ENCODE measurements at regions not wholly inside any gene's neighbourhood (a gene's known extent, or its start where the extent isn't known, plus 50 kb on each side); places are given as distances from the start of the nearest gene placed in this dataset.

DNA sequence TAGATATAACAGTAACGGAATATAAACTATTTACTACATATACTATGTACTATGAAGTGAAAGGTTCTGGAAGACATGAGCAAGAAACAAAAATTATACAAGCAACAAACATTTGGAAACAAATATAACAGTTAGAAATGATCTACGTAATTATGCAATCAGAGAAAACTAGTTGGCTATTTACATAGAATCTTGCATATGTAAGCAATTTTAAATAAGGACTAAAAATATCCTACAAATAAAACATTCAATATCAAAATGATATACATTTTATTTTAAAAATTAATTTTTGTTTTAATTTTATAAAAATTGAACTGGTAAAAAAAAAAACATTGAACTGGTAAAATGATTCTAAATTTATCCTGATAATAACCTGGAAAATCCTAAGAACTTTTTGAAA, 642.5 kb upstream of the PCDH10 start:
- no peak for DNase-seq (ENCODE audit: low spot score)
- TF ChIP-seq GABPA (IDR thresholded peaks at IDR 0.05 in 1 of 2, conservative IDR thresholded peaks at IDR 0.05 in 1 of 2): no peak
- TF ChIP-seq HNF4G (IDR thresholded peaks at IDR 0.05): no peak
- no peak for TF ChIP-seq HNF4A (conservative IDR thresholded peaks at IDR 0.05)
- TF ChIP-seq RXRA (IDR thresholded peaks at IDR 0.05): no peak
- TF ChIP-seq FOXA1 (IDR thresholded peaks at IDR 0.05): no peak
- Histone ChIP-seq H3K4me3 (ENCODE audit: low read depth in 1 of 3, low read length in 3 of 3) (no peak overlapping the region), H3K27me3 (ENCODE audit: control insufficient read depth in 4 of 4, insufficient read depth in 4 of 4, low read length in 3 of 4) (no peaks in the 10 kb centered on the region), H3K9ac (ENCODE audit: low read depth in 1 of 2, low read length in 2 of 2) (no peak overlapping the region), H3K27ac (ENCODE audit: low read depth in 1 of 2, low read length in 2 of 2) (no peak overlapping the region), H3K4me1 (ENCODE audit: control insufficient read depth in 4 of 4, insufficient read depth in 4 of 4, low read length in 3 of 4) (no peaks in the 10 kb centered on the region), H3K36me3 (ENCODE audit: control insufficient read depth in 4 of 4, insufficient read depth in 3 of 4, low read depth in 1 of 4, low read length in 3 of 4) (no peaks in the 10 kb centered on the region), H3K9me3 (ENCODE audit: control insufficient read depth in 4 of 4, low read length in 3 of 4) (no peaks in the 10 kb centered on the region)
- WGBS: 78% methylated on average over 2 of the region's 2 CpGs

DNA sequence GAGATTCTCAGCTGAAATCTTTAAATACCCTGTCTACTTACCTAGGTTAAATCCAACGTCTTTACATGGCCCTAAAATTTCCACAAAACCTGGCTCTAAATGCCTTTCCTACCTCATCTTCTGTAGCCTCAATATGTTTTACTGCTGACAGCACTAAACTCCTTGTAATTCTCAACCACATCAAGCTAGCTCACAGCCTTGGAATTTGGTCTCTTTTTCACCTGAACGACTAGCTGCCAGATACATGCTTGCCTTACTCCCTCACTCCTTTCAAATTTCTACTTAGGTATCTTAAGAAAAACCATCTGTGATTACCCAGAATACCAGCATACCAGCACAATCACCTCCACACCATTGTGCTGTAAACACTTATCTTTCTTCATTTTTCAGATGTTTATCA, 635.6 kb upstream of the PCDH10 start:
- H3K27me3 ChIP-seq (ENCODE audit: control insufficient read depth in 4 of 4, insufficient read depth in 4 of 4, low read length in 3 of 4): no peaks in the 10 kb centered on the region
- no peaks in the 10 kb centered on the region for H3K36me3 ChIP-seq (ENCODE audit: control insufficient read depth in 4 of 4, insufficient read depth in 3 of 4, low read depth in 1 of 4, low read length in 3 of 4)
- H3K9me3 ChIP-seq (ENCODE audit: control insufficient read depth in 4 of 4, low read length in 3 of 4): no peaks in the 10 kb centered on the region
- no peaks in the 10 kb centered on the region for H3K4me1 ChIP-seq (ENCODE audit: control insufficient read depth in 4 of 4, insufficient read depth in 4 of 4, low read length in 3 of 4)
- DNase-seq (ENCODE audit: low spot score): no peak
- TF ChIP-seq, protein P1, sequence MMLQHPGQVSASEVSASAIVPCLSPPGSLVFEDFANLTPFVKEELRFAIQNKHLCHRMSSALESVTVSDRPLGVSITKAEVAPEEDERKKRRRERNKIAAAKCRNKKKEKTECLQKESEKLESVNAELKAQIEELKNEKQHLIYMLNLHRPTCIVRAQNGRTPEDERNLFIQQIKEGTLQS (IDR thresholded peaks at IDR 0.05): no peak
- no peak for TF ChIP-seq SP1 (IDR thresholded peaks at IDR 0.05)
- H3K9ac ChIP-seq (ENCODE audit: low read depth in 1 of 2, low read length in 2 of 2): no peak overlapping the region
- no peak overlapping the region for H3K27ac ChIP-seq (ENCODE audit: low read depth in 1 of 2, low read length in 2 of 2)
- no peak overlapping the region for H3K4me3 ChIP-seq (ENCODE audit: low read depth in 1 of 3, low read length in 3 of 3)
- WGBS: 33% methylated on average over 2 of the region's 2 CpGs

DNA sequence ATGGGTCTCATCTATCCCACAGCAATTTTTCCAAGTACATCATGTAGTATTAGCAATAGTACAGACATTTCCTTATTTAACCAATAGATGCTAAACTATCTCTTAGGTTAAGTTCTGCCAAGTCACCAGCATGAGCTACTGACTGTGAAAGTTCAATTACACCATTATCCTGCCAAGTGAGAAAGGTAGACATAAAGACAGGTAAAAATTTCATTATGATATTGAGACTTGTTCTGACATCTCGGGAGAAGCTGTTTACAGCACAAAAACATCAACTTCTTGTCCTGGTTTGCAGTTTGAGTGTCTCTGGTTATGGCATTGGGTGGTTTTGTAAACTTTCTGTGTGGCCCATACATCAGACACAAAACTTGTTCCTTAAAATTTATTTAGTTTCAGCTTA, 622.4 kb upstream of the PCDH10 start:
- no peaks in the 10 kb centered on the region for H3K27me3 ChIP-seq (ENCODE audit: control insufficient read depth in 4 of 4, insufficient read depth in 4 of 4, low read length in 3 of 4)
- no peak overlapping the region for H3K9ac ChIP-seq (ENCODE audit: low read depth in 1 of 2, low read length in 2 of 2)
- no peaks in the 10 kb centered on the region for H3K4me1 ChIP-seq (ENCODE audit: control insufficient read depth in 4 of 4, insufficient read depth in 4 of 4, low read length in 3 of 4)
- DNase-seq (ENCODE audit: low spot score): no peak
- H3K4me3 ChIP-seq (ENCODE audit: low read depth in 1 of 3, low read length in 3 of 3): no peak overlapping the region
- TF ChIP-seq SP1 (IDR thresholded peaks at IDR 0.05) (no peak), FOXA1 (IDR thresholded peaks at IDR 0.05) (no peak), GABPA (IDR thresholded peaks at IDR 0.05 in 1 of 2, conservative IDR thresholded peaks at IDR 0.05 in 1 of 2) (no peak)
- no peaks in the 10 kb centered on the region for H3K36me3 ChIP-seq (ENCODE audit: control insufficient read depth in 4 of 4, insufficient read depth in 3 of 4, low read depth in 1 of 4, low read length in 3 of 4)
- WGBS: 62% methylated on average over 1 of the region's 1 CpG
- H3K9me3 ChIP-seq (ENCODE audit: control insufficient read depth in 4 of 4, low read length in 3 of 4): no peaks in the 10 kb centered on the region
- H3K27ac ChIP-seq (ENCODE audit: low read depth in 1 of 2, low read length in 2 of 2): no peak overlapping the region

DNA sequence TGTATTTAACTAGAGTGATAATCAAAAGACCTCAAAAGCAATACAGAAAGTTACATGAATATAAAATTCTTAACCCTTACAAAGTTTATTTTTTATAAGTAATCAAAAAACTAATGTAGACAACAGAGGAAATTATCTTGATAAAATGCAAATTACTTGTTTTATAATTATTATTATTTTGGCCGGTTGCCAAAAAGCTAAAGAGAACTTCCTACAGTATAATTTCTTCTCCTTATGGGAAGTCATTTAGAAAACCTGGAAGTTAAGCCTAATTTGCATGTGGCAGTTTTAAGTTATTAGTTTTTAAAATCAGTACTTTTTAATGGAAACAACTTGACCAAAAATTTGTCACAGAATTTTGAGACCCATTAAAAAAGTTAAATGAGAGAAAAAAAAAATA, 621.3 kb upstream of the PCDH10 start:
- H3K4me3 ChIP-seq (ENCODE audit: low read depth in 1 of 3, low read length in 3 of 3): no peak overlapping the region
- WGBS: 50% methylated on average over 1 of the region's 1 CpG
- no peaks in the 10 kb centered on the region for H3K36me3 ChIP-seq (ENCODE audit: control insufficient read depth in 4 of 4, insufficient read depth in 3 of 4, low read depth in 1 of 4, low read length in 3 of 4)
- no peak overlapping the region for H3K9ac ChIP-seq (ENCODE audit: low read depth in 1 of 2, low read length in 2 of 2)
- no peaks in the 10 kb centered on the region for H3K4me1 ChIP-seq (ENCODE audit: control insufficient read depth in 4 of 4, insufficient read depth in 4 of 4, low read length in 3 of 4)
- no peak for DNase-seq (ENCODE audit: low spot score)
- H3K27ac ChIP-seq (ENCODE audit: low read depth in 1 of 2, low read length in 2 of 2): no peak overlapping the region
- H3K9me3 ChIP-seq (ENCODE audit: control insufficient read depth in 4 of 4, low read length in 3 of 4): no peaks in the 10 kb centered on the region
- no peaks in the 10 kb centered on the region for H3K27me3 ChIP-seq (ENCODE audit: control insufficient read depth in 4 of 4, insufficient read depth in 4 of 4, low read length in 3 of 4)
- no peak for TF ChIP-seq SP1 (IDR thresholded peaks at IDR 0.05)
- no peak for TF ChIP-seq JUND (IDR thresholded peaks at IDR 0.05)
- TF ChIP-seq, protein P2, sequence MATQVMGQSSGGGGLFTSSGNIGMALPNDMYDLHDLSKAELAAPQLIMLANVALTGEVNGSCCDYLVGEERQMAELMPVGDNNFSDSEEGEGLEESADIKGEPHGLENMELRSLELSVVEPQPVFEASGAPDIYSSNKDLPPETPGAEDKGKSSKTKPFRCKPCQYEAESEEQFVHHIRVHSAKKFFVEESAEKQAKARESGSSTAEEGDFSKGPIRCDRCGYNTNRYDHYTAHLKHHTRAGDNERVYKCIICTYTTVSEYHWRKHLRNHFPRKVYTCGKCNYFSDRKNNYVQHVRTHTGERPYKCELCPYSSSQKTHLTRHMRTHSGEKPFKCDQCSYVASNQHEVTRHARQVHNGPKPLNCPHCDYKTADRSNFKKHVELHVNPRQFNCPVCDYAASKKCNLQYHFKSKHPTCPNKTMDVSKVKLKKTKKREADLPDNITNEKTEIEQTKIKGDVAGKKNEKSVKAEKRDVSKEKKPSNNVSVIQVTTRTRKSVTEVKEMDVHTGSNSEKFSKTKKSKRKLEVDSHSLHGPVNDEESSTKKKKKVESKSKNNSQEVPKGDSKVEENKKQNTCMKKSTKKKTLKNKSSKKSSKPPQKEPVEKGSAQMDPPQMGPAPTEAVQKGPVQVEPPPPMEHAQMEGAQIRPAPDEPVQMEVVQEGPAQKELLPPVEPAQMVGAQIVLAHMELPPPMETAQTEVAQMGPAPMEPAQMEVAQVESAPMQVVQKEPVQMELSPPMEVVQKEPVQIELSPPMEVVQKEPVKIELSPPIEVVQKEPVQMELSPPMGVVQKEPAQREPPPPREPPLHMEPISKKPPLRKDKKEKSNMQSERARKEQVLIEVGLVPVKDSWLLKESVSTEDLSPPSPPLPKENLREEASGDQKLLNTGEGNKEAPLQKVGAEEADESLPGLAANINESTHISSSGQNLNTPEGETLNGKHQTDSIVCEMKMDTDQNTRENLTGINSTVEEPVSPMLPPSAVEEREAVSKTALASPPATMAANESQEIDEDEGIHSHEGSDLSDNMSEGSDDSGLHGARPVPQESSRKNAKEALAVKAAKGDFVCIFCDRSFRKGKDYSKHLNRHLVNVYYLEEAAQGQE (IDR thresholded peaks at IDR 0.05): no peak
- TF ChIP-seq FOXA1 (IDR thresholded peaks at IDR 0.05): no peak
- TF ChIP-seq HNF4G (IDR thresholded peaks at IDR 0.05): no peak
- TF ChIP-seq HNF4A (conservative IDR thresholded peaks at IDR 0.05): no peak
- TF ChIP-seq, protein P1 (IDR thresholded peaks at IDR 0.05): no peak
- TF ChIP-seq RAD21 (IDR thresholded peaks at IDR 0.05): no peak
- no peak for TF ChIP-seq TAF1 (conservative IDR thresholded peaks at IDR 0.05)
- TF ChIP-seq GABPA (IDR thresholded peaks at IDR 0.05 in 1 of 2, conservative IDR thresholded peaks at IDR 0.05 in 1 of 2): no peak
- TF ChIP-seq, protein P3, sequence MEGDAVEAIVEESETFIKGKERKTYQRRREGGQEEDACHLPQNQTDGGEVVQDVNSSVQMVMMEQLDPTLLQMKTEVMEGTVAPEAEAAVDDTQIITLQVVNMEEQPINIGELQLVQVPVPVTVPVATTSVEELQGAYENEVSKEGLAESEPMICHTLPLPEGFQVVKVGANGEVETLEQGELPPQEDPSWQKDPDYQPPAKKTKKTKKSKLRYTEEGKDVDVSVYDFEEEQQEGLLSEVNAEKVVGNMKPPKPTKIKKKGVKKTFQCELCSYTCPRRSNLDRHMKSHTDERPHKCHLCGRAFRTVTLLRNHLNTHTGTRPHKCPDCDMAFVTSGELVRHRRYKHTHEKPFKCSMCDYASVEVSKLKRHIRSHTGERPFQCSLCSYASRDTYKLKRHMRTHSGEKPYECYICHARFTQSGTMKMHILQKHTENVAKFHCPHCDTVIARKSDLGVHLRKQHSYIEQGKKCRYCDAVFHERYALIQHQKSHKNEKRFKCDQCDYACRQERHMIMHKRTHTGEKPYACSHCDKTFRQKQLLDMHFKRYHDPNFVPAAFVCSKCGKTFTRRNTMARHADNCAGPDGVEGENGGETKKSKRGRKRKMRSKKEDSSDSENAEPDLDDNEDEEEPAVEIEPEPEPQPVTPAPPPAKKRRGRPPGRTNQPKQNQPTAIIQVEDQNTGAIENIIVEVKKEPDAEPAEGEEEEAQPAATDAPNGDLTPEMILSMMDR (IDR thresholded peaks at IDR 0.05; ENCODE audit: low read depth, low read length, missing input control): no peak
- TF ChIP-seq FOXA2 (IDR thresholded peaks at IDR 0.05): no peak
- TF ChIP-seq, protein P4, sequence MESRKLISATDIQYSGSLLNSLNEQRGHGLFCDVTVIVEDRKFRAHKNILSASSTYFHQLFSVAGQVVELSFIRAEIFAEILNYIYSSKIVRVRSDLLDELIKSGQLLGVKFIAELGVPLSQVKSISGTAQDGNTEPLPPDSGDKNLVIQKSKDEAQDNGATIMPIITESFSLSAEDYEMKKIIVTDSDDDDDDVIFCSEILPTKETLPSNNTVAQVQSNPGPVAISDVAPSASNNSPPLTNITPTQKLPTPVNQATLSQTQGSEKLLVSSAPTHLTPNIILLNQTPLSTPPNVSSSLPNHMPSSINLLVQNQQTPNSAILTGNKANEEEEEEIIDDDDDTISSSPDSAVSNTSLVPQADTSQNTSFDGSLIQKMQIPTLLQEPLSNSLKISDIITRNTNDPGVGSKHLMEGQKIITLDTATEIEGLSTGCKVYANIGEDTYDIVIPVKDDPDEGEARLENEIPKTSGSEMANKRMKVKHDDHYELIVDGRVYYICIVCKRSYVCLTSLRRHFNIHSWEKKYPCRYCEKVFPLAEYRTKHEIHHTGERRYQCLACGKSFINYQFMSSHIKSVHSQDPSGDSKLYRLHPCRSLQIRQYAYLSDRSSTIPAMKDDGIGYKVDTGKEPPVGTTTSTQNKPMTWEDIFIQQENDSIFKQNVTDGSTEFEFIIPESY (IDR thresholded peaks at IDR 0.05): no peak
- no peak for TF ChIP-seq YY1 (IDR thresholded peaks at IDR 0.05)
- no peak for TF ChIP-seq EGR1 (IDR thresholded peaks at IDR 0.05; ENCODE audit: low read depth in 2 of 2)
- no peak for TF ChIP-seq RXRA (IDR thresholded peaks at IDR 0.05)

Data from liver (tissue), 8 donors.